ENCODE measurements at regions not wholly inside any gene's neighbourhood (a gene's known extent, or its start where the extent isn't known, plus 50 kb on each side); places are given as distances from the start of the nearest gene placed in this dataset.

- TF ChIP-seq CTCF (IDR thresholded peaks at IDR 0.05) = no peak
- TF ChIP-seq POLR2A (IDR thresholded peaks at IDR 0.05) = no peak
- WGBS, 2 donors = 84 to 87% methylated on average over 4 of the region's 4 CpGs
These were observed 70.7 kb upstream of the SLC4A4 start for GRCh38 chr4:71268166-71268565.

GRCh38 chr4:71269233-71269632 lies 69.6 kb upstream of the SLC4A4 start:
- intact Hi-C loops (cut with DNase I; ENCODE audit: low total_unique reads) = no loop called here
- Histone ChIP-seq H3K27ac (no peak overlapping the region), H3K4me3 (no peak overlapping the region), H3K27me3 (no peaks in the 10 kb centered on the region), H3K36me3 (ENCODE audit: low read depth, missing control alignments) (no peaks in the 10 kb centered on the region), H3K4me1 (no peaks in the 10 kb centered on the region), H3K9me3 (no peaks in the 10 kb centered on the region)
- TF ChIP-seq CTCF (IDR thresholded peaks at IDR 0.05) (no peak), POLR2A (IDR thresholded peaks at IDR 0.05) (no peak)
- 95% methylated on average over 5 of the region's 5 CpGs for WGBS, 2 donors
- no peak for DNase-seq

More at GRCh38 chr4:71268166-71268565, 70.7 kb upstream of the SLC4A4 start:
- H3K4me3 ChIP-seq = no peak overlapping the region
- H3K27me3 ChIP-seq = no peaks in the 10 kb centered on the region
- H3K27ac ChIP-seq = no peak overlapping the region
- no peaks in the 10 kb centered on the region for H3K36me3 ChIP-seq (ENCODE audit: low read depth, missing control alignments)
- intact Hi-C loops (cut with DNase I; ENCODE audit: low total_unique reads) = no loop called here
- no peak for DNase-seq
- no peaks in the 10 kb centered on the region for H3K4me1 ChIP-seq
- H3K9me3 ChIP-seq = no peaks in the 10 kb centered on the region

- Histone ChIP-seq H3K4me3 (no peak overlapping the region), H3K4me1 (no peaks in the 10 kb centered on the region), H3K27ac (no peak overlapping the region), H3K36me3 (ENCODE audit: low read depth, missing control alignments) (no peaks in the 10 kb centered on the region), H3K9me3 (no peaks in the 10 kb centered on the region), H3K27me3 (no peaks in the 10 kb centered on the region)
- 32 to 41% methylated on average over 1 of the region's 1 CpG for WGBS, 2 donors
- DNase-seq = no peak
- intact Hi-C loops (cut with DNase I; ENCODE audit: low total_unique reads) = no loop called here
- TF ChIP-seq POLR2A (IDR thresholded peaks at IDR 0.05) (no peak), CTCF (IDR thresholded peaks at IDR 0.05) (no peak)
These were observed 67.9 kb upstream of the SLC4A4 start for GRCh38 chr4:71270901-71271300.

GRCh38 chr4:71272976-71273375 lies 65.8 kb upstream of the SLC4A4 start:
- TF ChIP-seq POLR2A (IDR thresholded peaks at IDR 0.05) = no peak
- TF ChIP-seq CTCF (IDR thresholded peaks at IDR 0.05) = no peak
- intact Hi-C loops (cut with DNase I; ENCODE audit: low total_unique reads) = no loop called here
- Histone ChIP-seq H3K9me3 (no peaks in the 10 kb centered on the region), H3K27me3 (no peaks in the 10 kb centered on the region), H3K36me3 (ENCODE audit: low read depth, missing control alignments) (no peaks in the 10 kb centered on the region), H3K27ac (no peak overlapping the region), H3K4me3 (no peak overlapping the region), H3K4me1 (no peaks in the 10 kb centered on the region)
- WGBS, 2 donors = 67 to 93% methylated on average over 1 of the region's 1 CpG
- DNase-seq = no peak

- no peak for TF ChIP-seq CTCF (IDR thresholded peaks at IDR 0.05)
- TF ChIP-seq POLR2A (IDR thresholded peaks at IDR 0.05) = no peak
- intact Hi-C loops (cut with DNase I; ENCODE audit: low total_unique reads) = no loop called here
These were observed 63.8 kb upstream of the SLC4A4 start for GRCh38 chr4:71275004-71275403.

More at GRCh38 chr4:71275004-71275403, 63.8 kb upstream of the SLC4A4 start:
- no peak overlapping the region for H3K4me3 ChIP-seq
- H3K36me3 ChIP-seq (ENCODE audit: low read depth, missing control alignments) = no peaks in the 10 kb centered on the region
- no peak for DNase-seq
- no peaks in the 10 kb centered on the region for H3K27me3 ChIP-seq
- no peak overlapping the region for H3K27ac ChIP-seq
- H3K4me1 ChIP-seq = no peaks in the 10 kb centered on the region
- H3K9me3 ChIP-seq = no peaks in the 10 kb centered on the region
